NCI-H510A (cell line): ENCODE measurements at regions not wholly inside any gene's neighbourhood (a gene's known extent, or its start where the extent isn't known, plus 50 kb on each side); places are given as distances from the start of the nearest gene placed in this dataset.

Experiments used
- DNase-seq: peaks from one replicate; lab custom pipeline; 2025; lab: John Stamatoyannopoulos, UW

- DNase-seq = no peak
These were observed 230.2 kb downstream of the IRX1 start for GRCh38 chr5:3825531-3826451.

- DNase-seq = no peak
These were observed 232.0 kb downstream of the IRX1 start for GRCh38 chr5:3827624-3828023.

GRCh38 chr5:3828761-3829160 lies 233.1 kb downstream of the IRX1 start:
- DNase-seq = no peak

- no peak for DNase-seq
These were observed 237.9 kb downstream of the IRX1 start for GRCh38 chr5:3833566-3833965.

- no peak for DNase-seq
These were observed 240.2 kb downstream of the IRX1 start for GRCh38 chr5:3835811-3836210.

- DNase-seq = no peak
These were observed 240.9 kb downstream of the IRX1 start for GRCh38 chr5:3836528-3836927.

- no peak for DNase-seq
These were observed 241.9 kb downstream of the IRX1 start for GRCh38 chr5:3837506-3837905.

- no peak for DNase-seq
These were observed 243.5 kb downstream of the IRX1 start for GRCh38 chr5:3839151-3839550.

- DNase-seq = no peak
These were observed 247.0 kb downstream of the IRX1 start for GRCh38 chr5:3842591-3842990.

GRCh38 chr5:3843706-3844105 lies 248.1 kb downstream of the IRX1 start:
- no peak for DNase-seq

GRCh38 chr5:3844266-3844665 lies 248.6 kb downstream of the IRX1 start:
- no peak for DNase-seq

- no peak for DNase-seq
These were observed 249.6 kb downstream of the IRX1 start for GRCh38 chr5:3845230-3845629.

- no peak for DNase-seq
These were observed 256.7 kb downstream of the IRX1 start for GRCh38 chr5:3852161-3852916.

- DNase-seq = no peak
These were observed 257.7 kb downstream of the IRX1 start for GRCh38 chr5:3853362-3853761.

GRCh38 chr5:3854188-3854821 lies 258.7 kb downstream of the IRX1 start:
- no peak for DNase-seq

GRCh38 chr5:3856036-3856435 lies 260.4 kb downstream of the IRX1 start:
- no peak for DNase-seq

GRCh38 chr5:3858524-3858923 lies 262.9 kb downstream of the IRX1 start:
- DNase-seq = no peak

- no peak for DNase-seq
These were observed 267.3 kb downstream of the IRX1 start for GRCh38 chr5:3862906-3863305.

GRCh38 chr5:3875144-3875543 lies 279.5 kb downstream of the IRX1 start:
- no peak for DNase-seq

GRCh38 chr5:3878267-3878666 lies 282.6 kb downstream of the IRX1 start:
- no peak for DNase-seq

GRCh38 chr5:3883040-3883439 lies 287.4 kb downstream of the IRX1 start:
- DNase-seq = no peak

- DNase-seq = no peak
These were observed 291.2 kb downstream of the IRX1 start for GRCh38 chr5:3886524-3887451.
